HEK293 (cell line): ENCODE measurements at regions not wholly inside any gene's neighbourhood (a gene's known extent, or its start where the extent isn't known, plus 50 kb on each side); places are given as distances from the start of the nearest gene placed in this dataset.

Experiments
- CTCF ChIA-PET: fragments of 350-600 bp; formaldehyde crosslinking; extraction: SDS; loops from one replicate; lab custom pipeline; 2021; ENCODE audit warnings: antibody characterized with exemption; lab: Yijun Ruan, JAX
- POLR2A ChIA-PET: fragments of 300-600 bp; formaldehyde crosslinking; extraction: SDS; loops from one replicate; lab custom pipeline; 2020; ENCODE audit warnings: antibody characterized with exemption, inconsistent platforms; lab: Yijun Ruan, JAX
- H3K27ac ChIP-seq: fragments of 200-500 bp; sonication (Bioruptor generic); 2 replicates; pipeline ENCODE4 v1.5.1; 2014; ENCODE audit warnings: low read depth, low read length, control low read depth, inconsistent platforms; ENCODE audit errors: extremely low read depth
- H3K36me3 ChIP-seq, 2 experiments: fragments of 200-500 bp in 1 of 2; sonication (Bioruptor generic) in 1 of 2; 1 replicate in 1 of 2; 2 replicates in 1 of 2; pipeline ENCODE4 v1.5.1; 2014 to 2017; ENCODE audit warnings: inconsistent platforms in 2 of 2, low read length in 2 of 2; ENCODE audit not compliant: control insufficient read depth in 2 of 2, insufficient read depth in 1 of 2
- H3K4me1 ChIP-seq: fragments of 200-500 bp; sonication (Bioruptor generic); 2 replicates; pipeline ENCODE4 v1.5.1; 2014; ENCODE audit warnings: mild to moderate bottlenecking, low read length, inconsistent platforms; ENCODE audit not compliant: control insufficient read depth, insufficient read depth
- H3K4me3 ChIP-seq: 2 replicates; pipeline ENCODE4 v1.5.1; 2011; ENCODE audit warnings: low read depth, mild to moderate bottlenecking, control low read depth, low read length, moderate library complexity
- H3K9me3 ChIP-seq: fragments of 200-500 bp; sonication (Bioruptor generic); 2 replicates; pipeline ENCODE4 v1.5.1; 2014; ENCODE audit warnings: low read depth, low read length, inconsistent platforms; ENCODE audit not compliant: control insufficient read depth, insufficient read depth
- KLF8 ChIP-seq: fragments of 450-650 bp; formaldehyde crosslinking; IDR thresholded peaks from 2 replicates; pipeline ENCODE4 v1.5.1; 2016; ENCODE audit warnings: missing biosample characterization, missing genetic modification characterization
- MZF1 ChIP-seq: fragments of 450-650 bp; formaldehyde crosslinking; IDR thresholded peaks from 2 replicates; pipeline ENCODE4 v1.5.1; 2017; ENCODE audit warnings: missing biosample characterization, missing genetic modification characterization, borderline replicate concordance
- OSR2 ChIP-seq: fragments of 450-650 bp; formaldehyde crosslinking; IDR thresholded peaks from 2 replicates; pipeline ENCODE4 v1.5.1; 2016; ENCODE audit warnings: missing biosample characterization, missing genetic modification characterization
- ZFP3 ChIP-seq: fragments of 450-650 bp; formaldehyde crosslinking; IDR thresholded peaks from 2 replicates; pipeline ENCODE4 v1.5.1; 2016; ENCODE audit warnings: low read depth, missing biosample characterization, missing genetic modification characterization
- ZFP41 ChIP-seq: fragments of 450-650 bp; formaldehyde crosslinking; IDR thresholded peaks from 2 replicates; pipeline ENCODE4 v1.5.1; 2016; ENCODE audit warnings: missing biosample characterization, missing genetic modification characterization, borderline replicate concordance
- ZNF140 ChIP-seq: fragments of 450-650 bp; formaldehyde crosslinking; IDR thresholded peaks from 2 replicates; pipeline ENCODE4 v1.5.1; 2016; ENCODE audit warnings: missing biosample characterization, missing genetic modification characterization
- ZNF221 ChIP-seq: fragments of 450-650 bp; formaldehyde crosslinking; IDR thresholded peaks from 2 replicates; pipeline ENCODE4 v1.5.1; 2017; ENCODE audit warnings: missing biosample characterization, missing genetic modification characterization, borderline replicate concordance
- ZNF354C ChIP-seq: fragments of 450-650 bp; formaldehyde crosslinking; IDR thresholded peaks from 2 replicates; pipeline ENCODE4 v1.5.1; 2016; ENCODE audit warnings: missing biosample characterization, missing genetic modification characterization, low read depth, borderline replicate concordance
- ZNF600 ChIP-seq: fragments of 450-650 bp; formaldehyde crosslinking; IDR thresholded peaks from 2 replicates; pipeline ENCODE4 v1.5.1; 2016; ENCODE audit warnings: missing biosample characterization, missing genetic modification characterization
- ZNF610 ChIP-seq: fragments of 450-650 bp; formaldehyde crosslinking; IDR thresholded peaks from 2 replicates; pipeline ENCODE4 v1.5.1; 2016; ENCODE audit warnings: missing biosample characterization, missing genetic modification characterization, borderline replicate concordance
- ZNF624 ChIP-seq: fragments of 450-650 bp; formaldehyde crosslinking; IDR thresholded peaks from 2 replicates; pipeline ENCODE4 v1.5.1; 2017; ENCODE audit warnings: missing biosample characterization, missing genetic modification characterization
- ZNF654 ChIP-seq: fragments of 450-650 bp; formaldehyde crosslinking; IDR thresholded peaks from 2 replicates; pipeline ENCODE4 v1.5.1; 2016; ENCODE audit warnings: low read depth, missing biosample characterization, missing genetic modification characterization
- ZNF660 ChIP-seq: fragments of 450-650 bp; IDR thresholded peaks from 2 replicates; pipeline ENCODE4 v1.5.1; 2018; ENCODE audit warnings: missing biosample characterization, mild to moderate bottlenecking, missing genetic modification characterization
- ZSCAN30 ChIP-seq: fragments of 450-650 bp; IDR thresholded peaks from 2 replicates; pipeline ENCODE4 v1.5.1; 2018; ENCODE audit warnings: missing biosample characterization, mild to moderate bottlenecking, missing genetic modification characterization, moderate library complexity
- TF ChIP-seq, protein P1 (sequence below): fragments of 450-650 bp; formaldehyde crosslinking; IDR thresholded peaks from 2 replicates; pipeline ENCODE4 v1.5.1; 2016; ENCODE audit warnings: missing biosample characterization, missing genetic modification characterization
- TF ChIP-seq, protein P2 (sequence below): fragments of 450-650 bp; formaldehyde crosslinking; IDR thresholded peaks from 2 replicates; pipeline ENCODE4 v1.5.1; 2016; ENCODE audit warnings: missing biosample characterization, missing genetic modification characterization
- TF ChIP-seq, protein P3 (sequence below): fragments of 450-650 bp; formaldehyde crosslinking; IDR thresholded peaks from 2 replicates; pipeline ENCODE4 v1.5.1; 2016; ENCODE audit warnings: missing biosample characterization, missing genetic modification characterization
- TF ChIP-seq, protein P4 (sequence below): fragments of 450-650 bp; formaldehyde crosslinking; IDR thresholded peaks from 2 replicates; pipeline ENCODE4 v1.5.1; 2016; ENCODE audit warnings: missing biosample characterization, missing genetic modification characterization

DNA sequence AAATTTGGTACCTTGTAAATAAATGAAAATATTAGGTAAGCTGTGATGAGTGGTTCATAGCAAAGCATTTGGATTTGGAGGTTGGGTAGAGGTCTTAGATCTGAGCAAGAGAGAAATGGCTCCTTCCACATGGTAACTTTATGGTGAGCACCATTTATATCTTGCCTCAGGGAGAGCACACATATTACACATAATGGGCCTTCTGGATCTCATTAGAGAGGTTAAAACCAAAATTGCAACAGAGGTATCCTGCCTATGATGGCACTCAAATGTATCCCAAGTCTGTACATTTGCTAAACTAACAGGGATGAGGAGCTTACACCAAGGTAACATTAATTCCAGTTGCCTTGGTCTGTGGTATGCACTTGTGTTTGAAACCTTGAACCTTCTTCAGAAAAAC, 87.1 kb upstream of the PUDP start:
- Histone ChIP-seq H3K4me3 (no peak overlapping the region), H3K36me3 (no peaks in the 10 kb centered on the region), H3K27ac (no peak overlapping the region), H3K9me3 (no peaks in the 10 kb centered on the region), H3K4me1 (no peaks in the 10 kb centered on the region)
- POLR2A ChIA-PET, result no interaction called here
- CTCF ChIA-PET, result no interaction called here
- TF ChIP-seq, protein P1, sequence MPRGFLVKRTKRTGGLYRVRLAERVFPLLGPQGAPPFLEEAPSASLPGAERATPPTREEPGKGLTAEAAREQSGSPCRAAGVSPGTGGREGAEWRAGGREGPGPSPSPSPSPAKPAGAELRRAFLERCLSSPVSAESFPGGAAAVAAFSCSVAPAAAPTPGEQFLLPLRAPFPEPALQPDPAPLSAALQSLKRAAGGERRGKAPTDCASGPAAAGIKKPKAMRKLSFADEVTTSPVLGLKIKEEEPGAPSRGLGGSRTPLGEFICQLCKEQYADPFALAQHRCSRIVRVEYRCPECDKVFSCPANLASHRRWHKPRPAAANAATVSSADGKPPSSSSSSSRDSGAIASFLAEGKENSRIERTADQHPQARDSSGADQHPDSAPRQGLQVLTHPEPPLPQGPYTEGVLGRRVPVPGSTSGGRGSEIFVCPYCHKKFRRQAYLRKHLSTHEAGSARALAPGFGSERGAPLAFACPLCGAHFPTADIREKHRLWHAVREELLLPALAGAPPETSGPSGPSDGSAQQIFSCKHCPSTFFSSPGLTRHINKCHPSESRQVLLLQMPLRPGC (tag by site-specific recombination), result no peak
- TF ChIP-seq ZNF660 (no peak), ZFP41 (tag by site-specific recombination) (no peak), ZNF221 (tag by site-specific recombination) (no peak)

DNA sequence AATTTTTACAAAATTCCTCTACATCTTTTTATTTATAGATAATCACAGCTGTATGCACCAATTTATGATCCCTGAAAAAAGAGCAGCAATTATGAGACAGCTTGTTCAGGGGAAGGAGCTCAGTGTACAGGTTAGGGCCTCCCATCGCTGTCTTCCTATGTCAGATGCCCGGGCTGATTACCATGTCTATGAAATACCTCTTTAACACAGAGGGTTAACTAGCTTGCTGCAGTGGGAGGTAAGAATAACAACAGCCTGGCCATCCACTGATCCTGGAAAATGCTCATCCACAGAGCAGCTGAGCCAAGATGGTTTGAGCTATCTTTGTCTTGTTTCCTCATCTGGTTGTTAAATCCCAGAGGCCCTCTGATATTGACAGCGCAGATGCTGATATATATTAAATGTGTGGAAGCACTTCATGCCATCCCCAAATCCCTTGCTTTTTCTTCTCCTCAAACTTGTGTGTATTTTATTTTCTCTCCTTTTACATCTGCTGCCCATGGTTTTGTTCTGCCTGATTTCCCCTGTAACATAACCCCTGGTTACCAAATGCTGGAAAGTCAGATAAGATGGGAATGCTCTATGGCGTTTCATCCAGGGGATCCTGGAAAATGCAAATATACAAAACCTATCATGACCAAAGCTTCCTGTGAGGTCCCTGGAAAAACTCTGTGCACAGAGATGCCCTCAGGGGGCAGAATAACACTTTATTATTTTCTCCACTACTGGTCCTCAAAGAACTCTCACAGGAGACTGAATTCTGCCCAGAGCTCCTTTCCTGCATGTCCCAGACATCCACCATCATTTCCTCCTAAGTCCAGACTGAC, 85.8 kb upstream of the PUDP start:
- Histone ChIP-seq H3K4me1 (no peaks in the 10 kb centered on the region), H3K36me3 (no peaks in the 10 kb centered on the region), H3K27ac (no peak overlapping the region), H3K9me3 (no peaks in the 10 kb centered on the region), H3K4me3 (no peak overlapping the region)
- POLR2A ChIA-PET, result no interaction called here
- CTCF ChIA-PET, result interaction anchor here (0.7 kb wide), 1 partner anchor 650 kb away, joined by 4 read pairs; no protein-coding TSS in a partner anchor
- TF ChIP-seq ZNF600 (tag by site-specific recombination) (no peak), ZNF624 (tag by site-specific recombination) (no peak), ZNF354C (no peak), KLF8 (tag by site-specific recombination) (no peak), ZSCAN30 (tag by site-specific recombination) (no peak), ZNF221 (tag by site-specific recombination) (no peak), ZFP3 (no peak), ZNF610 (no peak), OSR2 (tag by site-specific recombination) (no peak), MZF1 (tag by site-specific recombination) (no peak), ZNF654 (tag by site-specific recombination) (no peak), ZNF140 (tag by site-specific recombination) (no peak)
- TF ChIP-seq, protein P2, sequence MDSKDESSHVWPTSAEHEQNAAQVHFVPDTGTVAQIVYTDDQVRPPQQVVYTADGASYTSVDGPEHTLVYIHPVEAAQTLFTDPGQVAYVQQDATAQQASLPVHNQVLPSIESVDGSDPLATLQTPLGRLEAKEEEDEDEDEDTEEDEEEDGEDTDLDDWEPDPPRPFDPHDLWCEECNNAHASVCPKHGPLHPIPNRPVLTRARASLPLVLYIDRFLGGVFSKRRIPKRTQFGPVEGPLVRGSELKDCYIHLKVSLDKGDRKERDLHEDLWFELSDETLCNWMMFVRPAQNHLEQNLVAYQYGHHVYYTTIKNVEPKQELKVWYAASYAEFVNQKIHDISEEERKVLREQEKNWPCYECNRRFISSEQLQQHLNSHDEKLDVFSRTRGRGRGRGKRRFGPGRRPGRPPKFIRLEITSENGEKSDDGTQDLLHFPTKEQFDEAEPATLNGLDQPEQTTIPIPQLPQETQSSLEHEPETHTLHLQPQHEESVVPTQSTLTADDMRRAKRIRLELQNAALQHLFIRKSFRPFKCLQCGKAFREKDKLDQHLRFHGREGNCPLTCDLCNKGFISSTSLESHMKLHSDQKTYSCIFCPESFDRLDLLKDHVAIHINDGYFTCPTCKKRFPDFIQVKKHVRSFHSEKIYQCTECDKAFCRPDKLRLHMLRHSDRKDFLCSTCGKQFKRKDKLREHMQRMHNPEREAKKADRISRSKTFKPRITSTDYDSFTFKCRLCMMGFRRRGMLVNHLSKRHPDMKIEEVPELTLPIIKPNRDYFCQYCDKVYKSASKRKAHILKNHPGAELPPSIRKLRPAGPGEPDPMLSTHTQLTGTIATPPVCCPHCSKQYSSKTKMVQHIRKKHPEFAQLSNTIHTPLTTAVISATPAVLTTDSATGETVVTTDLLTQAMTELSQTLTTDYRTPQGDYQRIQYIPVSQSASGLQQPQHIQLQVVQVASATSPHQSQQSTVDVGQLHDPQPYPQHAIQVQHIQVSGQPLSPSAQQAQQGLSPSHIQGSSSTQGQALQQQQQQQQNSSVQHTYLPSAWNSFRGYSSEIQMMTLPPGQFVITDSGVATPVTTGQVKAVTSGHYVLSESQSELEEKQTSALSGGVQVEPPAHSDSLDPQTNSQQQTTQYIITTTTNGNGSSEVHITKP, result no peak
- TF ChIP-seq, protein P3, sequence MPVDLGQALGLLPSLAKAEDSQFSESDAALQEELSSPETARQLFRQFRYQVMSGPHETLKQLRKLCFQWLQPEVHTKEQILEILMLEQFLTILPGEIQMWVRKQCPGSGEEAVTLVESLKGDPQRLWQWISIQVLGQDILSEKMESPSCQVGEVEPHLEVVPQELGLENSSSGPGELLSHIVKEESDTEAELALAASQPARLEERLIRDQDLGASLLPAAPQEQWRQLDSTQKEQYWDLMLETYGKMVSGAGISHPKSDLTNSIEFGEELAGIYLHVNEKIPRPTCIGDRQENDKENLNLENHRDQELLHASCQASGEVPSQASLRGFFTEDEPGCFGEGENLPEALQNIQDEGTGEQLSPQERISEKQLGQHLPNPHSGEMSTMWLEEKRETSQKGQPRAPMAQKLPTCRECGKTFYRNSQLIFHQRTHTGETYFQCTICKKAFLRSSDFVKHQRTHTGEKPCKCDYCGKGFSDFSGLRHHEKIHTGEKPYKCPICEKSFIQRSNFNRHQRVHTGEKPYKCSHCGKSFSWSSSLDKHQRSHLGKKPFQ, result no peak
- TF ChIP-seq, protein P4, sequence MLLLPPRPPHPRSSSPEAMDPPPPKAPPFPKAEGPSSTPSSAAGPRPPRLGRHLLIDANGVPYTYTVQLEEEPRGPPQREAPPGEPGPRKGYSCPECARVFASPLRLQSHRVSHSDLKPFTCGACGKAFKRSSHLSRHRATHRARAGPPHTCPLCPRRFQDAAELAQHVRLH (tag by site-specific recombination), result no peak
